Testis (tissue), 2 donors: ENCODE measurements at regions not wholly inside any gene's neighbourhood (a gene's known extent, or its start where the extent isn't known, plus 50 kb on each side); places are given as distances from the start of the nearest gene placed in this dataset.

Experiments used
- CTCF ChIP-seq, 3 experiments: fragments of 450-650 bp in 2 of 3; fragments of 200-600 bp in 1 of 3; sonication (generic) in 1 of 3; IDR thresholded peaks; one replicate each; pipeline ENCODE4 v1.5.1; 2016 to 2019; ENCODE audit warnings: antibody characterized with exemption in 3 of 3, mild to moderate bottlenecking in 2 of 3, moderate library complexity in 1 of 3
- POLR2A ChIP-seq: fragments of 450-650 bp; IDR thresholded peaks from one replicate; pipeline ENCODE4 v1.6.1; 2017; ENCODE audit warnings: antibody characterized with exemption, mild to moderate bottlenecking, moderate library complexity

GRCh38 chr5:118015511-118015910 is 972.8 kb downstream of the DTWD2 start:
- no peak for TF ChIP-seq CTCF (IDR thresholded peaks at IDR 0.05)
- TF ChIP-seq POLR2A: no peak
